Activated CD4-positive, alpha-beta T cell treated with anti-CD3 and anti-CD28 coated beads, Interleukin-2, amount 10 ng/mL, durations not matched to agents 24 days and 14 days (primary cell): ENCODE measurements at regions not wholly inside any gene's neighbourhood (a gene's known extent, or its start where the extent isn't known, plus 50 kb on each side); places are given as distances from the start of the nearest gene placed in this dataset.

Experiments
- DNase-seq: peaks from one replicate; pipeline ENCODE4 v3.0.0; 2022
- H3K27ac Mint-ChIP-seq: one replicate; pipeline ENCODE4 v1.8.0; 2022; ENCODE audit warnings: mild to moderate bottlenecking, mixed read lengths
- H3K27me3 Mint-ChIP-seq: one replicate; pipeline ENCODE4 v1.8.0; 2022; ENCODE audit warnings: mixed read lengths
- H3K36me3 Mint-ChIP-seq: one replicate; pipeline ENCODE4 v1.8.0; 2022; ENCODE audit warnings: low read depth, mild to moderate bottlenecking, mixed read lengths
- H3K4me1 Mint-ChIP-seq: one replicate; pipeline ENCODE4 v1.8.0; 2021; ENCODE audit warnings: mixed read lengths
- H3K4me3 Mint-ChIP-seq: one replicate; pipeline ENCODE4 v1.8.0; 2022; ENCODE audit warnings: mild to moderate bottlenecking, moderate library complexity, mixed read lengths
- H3K9me3 Mint-ChIP-seq: one replicate; pipeline ENCODE4 v1.8.0; 2021; ENCODE audit warnings: mixed read lengths
- intact Hi-C: fragments of 100-400 bp; cut with micrococcal nuclease; formaldehyde crosslinking; loops from one replicate; pipeline ENCODE4 v1.15.1; 2023

DNA sequence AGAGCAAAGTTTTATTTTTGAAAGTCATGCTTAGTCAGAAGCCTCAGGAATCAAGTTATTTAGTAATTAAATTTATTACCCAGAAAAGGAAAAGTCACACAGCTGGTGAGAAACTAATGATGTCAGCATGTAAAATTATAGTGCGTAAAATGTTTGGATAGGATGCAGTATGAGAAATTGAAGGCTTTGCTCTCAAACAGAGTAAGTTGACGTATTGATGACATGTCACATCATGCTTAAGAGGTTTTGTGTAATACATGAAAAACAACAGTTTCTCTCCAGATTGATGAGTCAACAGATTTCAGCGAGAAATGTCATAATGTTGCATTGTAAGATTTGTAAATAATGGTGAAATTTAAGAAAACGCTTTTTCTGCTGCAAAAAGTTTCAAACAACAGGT is 769.8 kb downstream of the METTL15 start:
- Mint-ChIP-seq H3K4me1 (no peaks in the 10 kb centered on the region), H3K9me3 (peaks cover 7% of the 10 kb centered on the region), H3K27ac (no peak overlapping the region), H3K4me3 (no peak overlapping the region), H3K27me3 (no peaks in the 10 kb centered on the region), H3K36me3 (no peaks in the 10 kb centered on the region)
- intact Hi-C loops = no loop called here
- no peak for DNase-seq

DNA sequence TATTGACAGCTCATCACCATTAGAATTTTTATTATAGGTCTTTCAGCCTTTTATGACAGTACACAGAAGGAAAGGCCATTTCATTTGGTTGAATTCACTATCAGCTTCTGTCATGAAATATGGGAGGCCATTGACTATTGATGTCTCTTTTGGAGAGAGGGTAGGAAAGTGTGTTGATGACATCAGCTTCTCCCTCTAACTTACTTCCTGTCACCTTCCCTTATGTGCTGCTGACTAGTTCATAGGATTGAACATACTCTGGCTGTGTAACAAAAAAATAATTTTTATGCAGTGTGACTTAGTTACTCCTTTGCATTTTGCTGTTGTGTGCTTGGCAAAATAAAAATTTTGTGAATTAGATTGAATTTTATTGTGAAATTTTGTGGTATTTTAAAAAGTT is 769.2 kb downstream of the METTL15 start:
- H3K9me3 Mint-ChIP-seq = peaks cover 3% of the 10 kb centered on the region
- no peaks in the 10 kb centered on the region for H3K4me1 Mint-ChIP-seq
- H3K36me3 Mint-ChIP-seq = no peaks in the 10 kb centered on the region

DNA sequence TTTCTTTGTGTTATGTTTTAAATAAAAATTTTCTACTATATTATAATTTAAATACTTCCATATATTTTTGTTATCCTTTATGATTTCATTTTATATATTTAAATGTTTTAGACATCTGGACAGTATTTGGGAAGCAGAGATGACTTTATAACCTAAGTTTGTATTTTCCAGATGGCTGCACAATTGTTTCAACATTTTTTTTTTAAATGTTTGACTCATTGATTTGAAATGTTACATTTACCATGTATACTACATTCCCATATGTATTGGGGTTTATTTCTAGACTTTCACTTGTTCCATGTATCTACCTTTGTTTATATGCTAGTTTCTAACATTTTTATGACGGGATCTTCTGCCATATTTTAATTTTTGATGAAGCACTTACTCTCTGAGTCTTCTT is 766.5 kb downstream of the METTL15 start:
- Mint-ChIP-seq H3K27ac (no peak overlapping the region), H3K4me3 (no peak overlapping the region), H3K4me1 (no peaks in the 10 kb centered on the region), H3K9me3 (no peaks in the 10 kb centered on the region), H3K36me3 (no peaks in the 10 kb centered on the region), H3K27me3 (no peaks in the 10 kb centered on the region)
- no peak for DNase-seq
- intact Hi-C loops = no loop called here

More for the DNA sequence above, 769.2 kb downstream of the METTL15 start:
- DNase-seq = no peak
- Mint-ChIP-seq H3K27ac (no peak overlapping the region), H3K4me3 (no peak overlapping the region), H3K27me3 (no peaks in the 10 kb centered on the region)
- intact Hi-C loops = no loop called here

DNA sequence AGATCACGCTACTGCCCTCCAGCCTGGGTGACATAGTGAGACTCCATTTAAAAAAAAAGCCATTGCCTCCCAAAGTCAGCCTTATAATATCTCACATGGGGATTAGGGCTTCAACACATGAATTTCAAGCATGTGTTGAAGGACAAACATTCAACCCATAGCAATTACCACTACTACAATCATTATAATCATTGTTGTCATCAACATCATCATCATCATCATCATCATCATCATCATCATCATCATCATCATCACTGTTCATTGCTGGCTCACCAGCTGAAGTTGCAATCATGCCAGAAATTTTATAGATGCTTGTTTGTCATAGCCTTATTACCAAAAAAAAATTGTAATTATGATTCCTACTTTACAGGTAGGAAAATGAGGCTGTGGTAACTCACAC is 762.9 kb downstream of the METTL15 start:
- Mint-ChIP-seq H3K9me3 (peaks cover 5% of the 10 kb centered on the region), H3K4me1 (no peaks in the 10 kb centered on the region), H3K27me3 (no peaks in the 10 kb centered on the region), H3K36me3 (no peaks in the 10 kb centered on the region), H3K4me3 (no peak overlapping the region), H3K27ac (no peak overlapping the region)
- intact Hi-C loops = no loop called here
- DNase-seq = no peak

DNA sequence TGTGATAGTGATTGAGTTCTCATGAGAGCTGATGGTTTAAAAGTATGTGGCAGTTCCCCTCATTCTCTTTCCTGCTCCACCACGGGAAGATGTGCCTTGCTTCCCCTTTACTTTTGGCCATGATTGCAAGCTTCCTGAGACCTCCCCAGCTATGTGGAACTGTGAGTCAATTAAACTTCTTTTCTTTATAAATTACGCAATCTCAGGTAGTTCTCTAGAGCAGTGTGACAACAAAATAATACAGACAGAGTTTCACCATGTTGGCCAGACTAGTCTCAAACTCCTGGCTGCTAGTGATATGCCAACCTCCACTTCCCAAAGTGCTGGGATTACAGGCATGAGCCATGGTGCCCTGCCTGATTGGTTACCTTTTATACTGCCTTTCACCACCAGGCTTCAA is 755.2 kb downstream of the METTL15 start:
- intact Hi-C loops = no loop called here
- Mint-ChIP-seq H3K4me1 (no peaks in the 10 kb centered on the region), H3K36me3 (no peaks in the 10 kb centered on the region), H3K9me3 (peaks cover 5% of the 10 kb centered on the region), H3K27ac (no peak overlapping the region), H3K4me3 (no peak overlapping the region), H3K27me3 (no peaks in the 10 kb centered on the region)
- DNase-seq = no peak

DNA sequence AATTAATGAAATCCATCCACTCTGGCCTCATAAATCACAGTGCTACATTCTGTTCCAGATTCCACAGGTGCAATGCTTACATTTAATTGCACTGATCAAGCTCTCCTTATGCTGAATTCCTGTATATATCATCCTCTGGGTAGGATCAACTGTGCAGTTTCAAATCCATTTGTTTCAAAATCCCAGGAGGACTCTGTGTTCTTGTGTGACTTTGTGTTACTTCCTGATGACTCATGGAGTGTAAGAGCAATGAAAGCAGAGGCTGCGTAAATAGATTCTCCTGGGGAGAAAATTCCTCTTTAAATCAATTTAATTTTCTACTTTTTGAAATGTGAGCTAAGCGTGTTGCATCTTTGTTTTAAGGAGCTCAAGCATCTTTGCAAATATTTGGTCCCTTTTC is 752.7 kb downstream of the METTL15 start:
- Mint-ChIP-seq H3K4me1 (no peaks in the 10 kb centered on the region), H3K27me3 (no peaks in the 10 kb centered on the region), H3K27ac (no peak overlapping the region), H3K36me3 (no peaks in the 10 kb centered on the region), H3K9me3 (peaks cover 4% of the 10 kb centered on the region), H3K4me3 (no peak overlapping the region)
- intact Hi-C loops = no loop called here
- no peak for DNase-seq

DNA sequence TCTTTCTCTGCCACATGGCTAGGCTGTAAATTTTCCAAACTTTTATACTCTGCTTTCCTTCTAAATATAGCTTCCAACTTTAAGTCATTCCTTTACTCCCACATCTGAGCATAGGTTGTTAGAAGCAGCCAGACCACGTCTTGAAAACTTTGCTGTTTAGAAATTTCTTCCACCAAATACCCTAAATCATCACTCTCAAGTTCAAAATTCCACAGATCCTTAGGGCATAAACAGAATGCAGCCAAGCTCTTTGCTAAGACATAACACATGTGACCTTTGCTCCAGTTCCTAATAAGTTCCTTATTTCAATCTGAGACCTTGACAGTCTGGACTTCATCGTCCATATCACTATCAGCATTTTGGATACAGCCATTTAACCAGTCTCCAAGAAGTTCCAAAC is 749.9 kb downstream of the METTL15 start:
- no peaks in the 10 kb centered on the region for H3K36me3 Mint-ChIP-seq
- no peaks in the 10 kb centered on the region for H3K27me3 Mint-ChIP-seq
- H3K9me3 Mint-ChIP-seq = peaks cover 4% of the 10 kb centered on the region
- H3K27ac Mint-ChIP-seq = no peak overlapping the region
- intact Hi-C loops = no loop called here
- H3K4me1 Mint-ChIP-seq = no peaks in the 10 kb centered on the region
- no peak for DNase-seq
- no peak overlapping the region for H3K4me3 Mint-ChIP-seq

DNA sequence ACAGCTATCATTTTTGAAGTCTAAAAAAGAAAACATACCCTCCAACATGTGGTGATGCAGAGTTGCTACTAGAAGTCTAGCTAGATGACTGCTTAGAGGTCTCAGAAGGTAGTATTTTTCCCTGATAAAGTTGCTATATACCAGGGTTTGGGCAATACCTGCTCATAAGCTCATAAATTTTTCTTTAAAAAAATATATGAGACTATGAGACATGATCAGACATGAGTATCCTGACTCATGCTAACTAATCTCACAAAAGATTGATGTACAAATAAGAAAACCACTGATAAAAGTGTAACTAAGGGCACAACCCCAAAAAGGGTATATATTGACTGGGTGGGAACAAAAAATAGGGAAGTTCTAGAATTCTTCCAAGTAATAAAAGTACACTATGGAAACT is 740.9 kb downstream of the METTL15 start:
- intact Hi-C loops = no loop called here
- peaks cover 5% of the 10 kb centered on the region for H3K9me3 Mint-ChIP-seq
- no peaks in the 10 kb centered on the region for H3K4me1 Mint-ChIP-seq
- no peak for DNase-seq
- H3K27ac Mint-ChIP-seq = no peak overlapping the region
- H3K36me3 Mint-ChIP-seq = no peaks in the 10 kb centered on the region
- no peak overlapping the region for H3K4me3 Mint-ChIP-seq
- H3K27me3 Mint-ChIP-seq = no peaks in the 10 kb centered on the region

DNA sequence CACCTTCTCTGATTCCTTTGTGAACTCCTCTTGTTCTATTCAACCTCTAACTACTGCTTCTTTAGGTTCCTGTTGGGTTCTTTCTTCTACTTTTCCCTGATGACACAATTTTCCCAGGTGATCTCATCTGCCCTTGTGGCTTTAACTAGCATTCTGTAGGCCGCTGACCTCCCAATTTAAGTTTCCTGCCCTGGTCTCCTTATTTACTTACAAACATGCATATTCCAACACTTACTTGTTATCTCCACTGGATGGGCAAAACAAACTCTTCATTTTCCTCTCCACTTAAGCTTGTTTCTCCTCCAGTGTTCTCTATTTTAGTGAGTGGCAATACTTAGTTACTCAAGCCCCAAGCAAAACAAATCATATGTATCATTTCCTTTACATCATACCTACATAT is 734.5 kb downstream of the METTL15 start:
- no peaks in the 10 kb centered on the region for H3K27me3 Mint-ChIP-seq
- no peaks in the 10 kb centered on the region for H3K4me1 Mint-ChIP-seq
- no peak overlapping the region for H3K27ac Mint-ChIP-seq
- H3K36me3 Mint-ChIP-seq = no peaks in the 10 kb centered on the region
- intact Hi-C loops = no loop called here
- H3K4me3 Mint-ChIP-seq = no peak overlapping the region
- no peak for DNase-seq
- H3K9me3 Mint-ChIP-seq = no peaks in the 10 kb centered on the region

DNA sequence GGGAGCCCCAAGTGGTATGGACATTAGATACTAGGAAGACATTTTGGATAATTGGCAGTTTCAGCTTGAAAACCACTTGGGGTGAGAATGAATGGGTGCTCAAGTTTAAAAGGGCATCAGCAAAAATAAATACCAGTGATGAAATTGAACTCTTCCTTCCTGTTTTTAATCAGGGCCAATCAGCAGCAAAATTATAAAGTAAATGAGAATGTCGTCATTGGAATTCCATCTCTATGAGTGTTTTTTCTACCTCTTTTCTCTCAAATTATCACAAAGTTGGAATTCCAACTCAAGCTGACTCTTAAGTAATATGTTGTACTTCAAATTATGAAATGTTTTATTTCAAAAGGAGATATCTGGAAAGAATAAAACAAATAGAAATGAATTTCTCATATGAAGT is 730.6 kb downstream of the METTL15 start:
- H3K4me3 Mint-ChIP-seq = no peak overlapping the region
- H3K4me1 Mint-ChIP-seq = no peaks in the 10 kb centered on the region
- no peak overlapping the region for H3K27ac Mint-ChIP-seq
- intact Hi-C loops = no loop called here
- H3K9me3 Mint-ChIP-seq = no peaks in the 10 kb centered on the region
- no peak for DNase-seq
- H3K27me3 Mint-ChIP-seq = no peaks in the 10 kb centered on the region
- no peaks in the 10 kb centered on the region for H3K36me3 Mint-ChIP-seq

DNA sequence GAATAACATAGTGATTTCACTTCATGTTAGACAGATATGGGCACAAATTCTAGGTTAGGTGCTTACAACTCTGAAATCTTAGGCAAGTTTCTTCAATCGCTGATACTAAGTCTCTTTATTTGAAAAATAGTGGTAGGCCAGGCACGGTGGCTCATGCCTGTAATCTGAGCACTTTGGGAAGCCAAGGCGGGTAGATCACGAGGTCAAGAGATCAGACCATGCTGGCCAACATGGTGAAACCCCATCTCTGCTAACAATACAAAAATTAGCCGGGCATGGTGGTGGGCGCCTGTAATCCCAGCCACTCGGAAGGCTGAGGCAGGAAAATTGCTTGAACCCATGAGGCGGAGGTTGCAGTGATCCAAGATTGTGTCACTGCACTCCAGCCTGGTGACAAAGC is 729.4 kb downstream of the METTL15 start:
- H3K36me3 Mint-ChIP-seq = no peaks in the 10 kb centered on the region
- H3K4me3 Mint-ChIP-seq = no peak overlapping the region
- no peak overlapping the region for H3K27ac Mint-ChIP-seq
- no peak for DNase-seq
- intact Hi-C loops = no loop called here
- no peaks in the 10 kb centered on the region for H3K9me3 Mint-ChIP-seq
- no peaks in the 10 kb centered on the region for H3K4me1 Mint-ChIP-seq
- no peaks in the 10 kb centered on the region for H3K27me3 Mint-ChIP-seq

DNA sequence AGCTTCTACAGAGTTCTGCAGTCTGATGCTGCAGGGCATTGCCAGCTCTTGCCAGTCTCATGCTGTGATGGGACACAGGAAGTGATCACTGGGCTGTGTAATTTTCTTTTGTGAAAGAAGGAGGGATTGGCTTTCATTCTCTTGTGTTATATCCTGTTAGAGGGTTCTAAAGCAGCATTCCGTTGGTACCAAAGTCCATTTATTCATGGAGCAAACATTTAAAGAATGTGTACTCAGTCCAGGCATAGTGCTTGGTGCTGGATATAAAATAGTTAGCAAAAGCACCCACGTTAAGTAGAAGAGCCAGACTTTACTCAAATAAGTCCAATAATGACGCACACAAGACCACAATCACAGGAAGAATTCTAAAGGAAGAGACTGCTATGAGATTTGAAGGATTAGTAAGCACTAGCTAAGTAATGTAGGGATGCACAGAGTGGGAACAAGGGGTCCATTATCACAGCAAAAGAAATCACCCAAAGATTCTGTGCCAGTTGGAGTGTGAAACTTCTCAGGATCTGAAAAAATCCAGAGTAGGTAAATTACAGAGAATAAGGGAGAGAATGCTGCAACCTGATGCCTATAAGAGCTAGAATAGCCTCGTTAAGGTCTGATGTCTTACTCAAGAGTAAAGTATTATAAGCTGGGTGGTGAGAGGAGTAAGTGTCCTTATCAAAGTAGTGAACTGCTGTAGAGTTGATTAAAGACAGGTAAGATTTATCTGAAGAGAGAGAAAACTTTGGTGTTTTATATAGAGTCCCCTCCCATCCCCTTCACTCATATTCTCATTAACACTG is 728.3 kb downstream of the METTL15 start:
- H3K4me1 Mint-ChIP-seq = no peaks in the 10 kb centered on the region
- intact Hi-C loops = no loop called here
- no peaks in the 10 kb centered on the region for H3K36me3 Mint-ChIP-seq
- no peak overlapping the region for H3K27ac Mint-ChIP-seq
- H3K9me3 Mint-ChIP-seq = no peaks in the 10 kb centered on the region
- no peak for DNase-seq
- no peak overlapping the region for H3K4me3 Mint-ChIP-seq
- H3K27me3 Mint-ChIP-seq = no peaks in the 10 kb centered on the region

DNA sequence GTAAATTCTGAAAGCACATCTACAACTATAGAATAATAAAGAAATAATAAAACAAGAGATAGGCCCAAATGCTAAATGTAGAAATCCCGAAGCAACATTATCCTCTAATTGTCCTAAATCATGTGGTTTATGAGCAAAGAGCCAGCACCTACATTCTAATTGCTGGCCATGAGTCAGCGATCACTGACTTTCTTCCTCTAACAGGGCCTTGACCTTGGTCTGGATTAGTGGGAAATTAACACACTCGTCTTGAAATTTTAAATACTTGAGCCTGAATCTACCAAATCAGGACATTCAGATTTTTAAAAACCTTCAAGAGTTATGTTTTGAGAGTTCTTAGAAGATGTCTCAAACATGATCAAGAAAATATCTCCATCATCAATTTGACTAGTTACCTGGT is 727.6 kb downstream of the METTL15 start:
- intact Hi-C loops = no loop called here
- no peaks in the 10 kb centered on the region for H3K36me3 Mint-ChIP-seq
- H3K9me3 Mint-ChIP-seq = no peaks in the 10 kb centered on the region
- H3K4me3 Mint-ChIP-seq = no peak overlapping the region
- DNase-seq = no peak
- H3K27me3 Mint-ChIP-seq = no peaks in the 10 kb centered on the region
- no peak overlapping the region for H3K27ac Mint-ChIP-seq
- H3K4me1 Mint-ChIP-seq = no peaks in the 10 kb centered on the region

DNA sequence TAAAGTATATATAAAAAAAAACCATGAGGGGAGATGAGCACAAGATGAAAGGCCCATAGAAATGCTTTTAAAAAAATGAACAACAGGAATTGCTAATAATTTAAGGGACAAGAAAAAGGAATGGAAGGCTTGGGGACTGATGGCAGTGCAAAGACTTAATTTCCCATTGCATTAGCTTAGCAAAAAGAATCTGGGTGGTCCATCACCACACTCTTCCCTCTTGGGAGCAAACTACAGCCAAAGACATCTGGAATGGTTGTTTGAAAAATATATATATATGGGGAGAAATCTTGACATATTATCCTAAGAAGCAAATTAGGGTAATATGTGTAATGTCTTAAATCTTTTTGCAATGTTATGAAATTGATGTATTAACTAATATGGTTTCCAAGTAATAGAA is 727.1 kb downstream of the METTL15 start:
- no peaks in the 10 kb centered on the region for H3K27me3 Mint-ChIP-seq
- H3K27ac Mint-ChIP-seq = no peak overlapping the region
- H3K4me3 Mint-ChIP-seq = no peak overlapping the region
- no peaks in the 10 kb centered on the region for H3K4me1 Mint-ChIP-seq
- H3K9me3 Mint-ChIP-seq = no peaks in the 10 kb centered on the region
- no peak for DNase-seq
- H3K36me3 Mint-ChIP-seq = no peaks in the 10 kb centered on the region
- intact Hi-C loops = no loop called here

DNA sequence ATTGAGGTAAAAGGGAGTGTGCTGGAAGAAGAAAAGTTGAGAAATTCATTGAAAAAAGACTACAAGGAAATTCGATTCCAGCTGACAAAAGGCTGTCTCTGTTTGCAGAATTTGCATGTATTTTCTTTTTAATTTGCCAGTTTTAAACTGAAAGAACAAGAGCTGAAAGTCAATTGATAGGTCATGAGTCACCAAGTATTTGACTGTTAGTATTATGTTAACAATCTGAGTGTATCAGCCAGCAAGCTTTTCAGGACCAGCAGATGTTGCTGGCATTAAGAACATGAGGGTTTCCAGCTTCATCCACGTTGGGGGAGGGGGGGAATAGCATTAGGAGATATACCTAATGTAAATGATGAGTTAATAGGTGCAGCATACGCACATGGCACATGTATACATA is 726.7 kb downstream of the METTL15 start:
- intact Hi-C loops = no loop called here
- Mint-ChIP-seq H3K27me3 (no peaks in the 10 kb centered on the region), H3K9me3 (no peaks in the 10 kb centered on the region), H3K4me3 (no peak overlapping the region), H3K4me1 (no peaks in the 10 kb centered on the region), H3K27ac (no peak overlapping the region), H3K36me3 (no peaks in the 10 kb centered on the region)
- DNase-seq = no peak
